Osteocyte (in vitro differentiated cells): ENCODE measurements at regions not wholly inside any gene's neighbourhood (a gene's known extent, or its start where the extent isn't known, plus 50 kb on each side); places are given as distances from the start of the nearest gene placed in this dataset.

ENCODE experiments used
- DNase-seq: peaks from one replicate; pipeline ENCODE4 v3.0.0; 2021; ENCODE audit warnings: mixed read lengths; ENCODE audit not compliant: unreplicated experiment; ENCODE audit errors: extremely low spot score
- H3K27ac Mint-ChIP-seq: one replicate; pipeline ENCODE4 v1.8.0; 2021; ENCODE audit warnings: mild to moderate bottlenecking, mixed read lengths; ENCODE audit not compliant: unreplicated experiment
- H3K27me3 Mint-ChIP-seq: one replicate; pipeline ENCODE4 v1.8.0; 2021; ENCODE audit warnings: mixed read lengths; ENCODE audit not compliant: unreplicated experiment
- H3K36me3 Mint-ChIP-seq: one replicate; pipeline ENCODE4 v1.8.0; 2021; ENCODE audit warnings: mixed read lengths; ENCODE audit not compliant: unreplicated experiment
- H3K4me1 Mint-ChIP-seq: one replicate; pipeline ENCODE4 v1.8.0; 2021; ENCODE audit warnings: mixed read lengths; ENCODE audit not compliant: unreplicated experiment
- H3K4me3 Mint-ChIP-seq: one replicate; pipeline ENCODE4 v1.8.0; 2021; ENCODE audit warnings: mild to moderate bottlenecking, moderate library complexity, mixed read lengths; ENCODE audit not compliant: unreplicated experiment
- H3K9me3 Mint-ChIP-seq: one replicate; pipeline ENCODE4 v1.8.0; 2021; ENCODE audit warnings: mixed read lengths; ENCODE audit not compliant: unreplicated experiment
- CTCF ChIP-seq: fragments of 200-600 bp; sonication (generic); IDR thresholded peaks from 2 replicates; pipeline ENCODE4 v1.5.0; 2021; ENCODE audit warnings: antibody characterized with exemption, mild to moderate bottlenecking, moderate library complexity

- Mint-ChIP-seq H3K36me3 (no peaks in the 10 kb centered on the region), H3K27me3 (no peaks in the 10 kb centered on the region), H3K9me3 (no peaks in the 10 kb centered on the region), H3K4me1 (no peaks in the 10 kb centered on the region), H3K4me3 (no peak overlapping the region), H3K27ac (no peak overlapping the region)
- DNase-seq: no peak
- TF ChIP-seq CTCF: no peak
These were observed 212.9 kb upstream of the SEMA3E start for GRCh38 chr7:83861876-83862275.

- no peak for DNase-seq
- Mint-ChIP-seq H3K9me3 (no peaks in the 10 kb centered on the region), H3K27me3 (no peaks in the 10 kb centered on the region), H3K27ac (no peak overlapping the region), H3K4me3 (no peak overlapping the region), H3K36me3 (no peaks in the 10 kb centered on the region), H3K4me1 (no peaks in the 10 kb centered on the region)
- TF ChIP-seq CTCF: no peak
These were observed 210.9 kb upstream of the SEMA3E start for GRCh38 chr7:83859827-83860226.

- Mint-ChIP-seq H3K36me3 (no peaks in the 10 kb centered on the region), H3K9me3 (no peaks in the 10 kb centered on the region), H3K27ac (no peak overlapping the region), H3K4me3 (no peak overlapping the region), H3K27me3 (no peaks in the 10 kb centered on the region), H3K4me1 (no peaks in the 10 kb centered on the region)
- TF ChIP-seq CTCF: no peak
- no peak for DNase-seq
These were observed 208.8 kb upstream of the SEMA3E start for GRCh38 chr7:83857691-83858090.

GRCh38 chr7:83856094-83856493 is 207.2 kb upstream of the SEMA3E start:
- H3K4me3 Mint-ChIP-seq: no peak overlapping the region
- H3K4me1 Mint-ChIP-seq: no peaks in the 10 kb centered on the region
- H3K27me3 Mint-ChIP-seq: no peaks in the 10 kb centered on the region
- no peak overlapping the region for H3K27ac Mint-ChIP-seq
- H3K9me3 Mint-ChIP-seq: no peaks in the 10 kb centered on the region
- H3K36me3 Mint-ChIP-seq: no peaks in the 10 kb centered on the region
- no peak for TF ChIP-seq CTCF
- DNase-seq: no peak

GRCh38 chr7:83852136-83852535 is 203.2 kb upstream of the SEMA3E start:
- H3K36me3 Mint-ChIP-seq: no peaks in the 10 kb centered on the region
- no peak overlapping the region for H3K27ac Mint-ChIP-seq
- DNase-seq: no peak
- no peaks in the 10 kb centered on the region for H3K9me3 Mint-ChIP-seq
- peaks cover 8% of the 10 kb centered on the region for H3K4me1 Mint-ChIP-seq
- no peak overlapping the region for H3K4me3 Mint-ChIP-seq
- H3K27me3 Mint-ChIP-seq: no peaks in the 10 kb centered on the region
- no peak for TF ChIP-seq CTCF
